WTC11 (cell line): ENCODE measurements at regions not wholly inside any gene's neighbourhood (a gene's known extent, or its start where the extent isn't known, plus 50 kb on each side); places are given as distances from the start of the nearest gene placed in this dataset.

Experiments
- CREB1 ChIP-seq: sonication (generic); formaldehyde crosslinking; IDR thresholded peaks from 2 replicates; pipeline ENCODE4 v1.8.0; 2023; ENCODE audit warnings: mild to moderate bottlenecking, missing genetic modification reagents
- GABPB1 ChIP-seq: sonication (generic); formaldehyde crosslinking; IDR thresholded peaks from 2 replicates; pipeline ENCODE4 v1.8.1; 2023; ENCODE audit warnings: mild to moderate bottlenecking, missing genetic modification reagents
- NFE2L1 ChIP-seq: sonication (generic); formaldehyde crosslinking; IDR thresholded peaks from 2 replicates; pipeline ENCODE4 v1.8.1; 2023; ENCODE audit warnings: missing genetic modification reagents
- TP53 ChIP-seq: sonication (generic); formaldehyde crosslinking; IDR thresholded peaks from 2 replicates; pipeline ENCODE4 v1.8.1; 2023; ENCODE audit warnings: mild to moderate bottlenecking, missing genetic modification reagents
- ZNF232 ChIP-seq: sonication (generic); formaldehyde crosslinking; IDR thresholded peaks from 2 replicates; pipeline ENCODE4 v1.8.0; 2022; ENCODE audit warnings: mild to moderate bottlenecking, missing genetic modification reagents
- TF ChIP-seq, protein P1 (sequence below): fragments of 200-600 bp; IDR thresholded peaks from 2 replicates; pipeline ENCODE4 v1.8.0; 2022; ENCODE audit warnings: antibody characterized with exemption
- TF ChIP-seq, protein P2 (sequence below): sonication (generic); formaldehyde crosslinking; IDR thresholded peaks from 2 replicates; pipeline ENCODE4 v1.8.0; 2022; ENCODE audit warnings: mild to moderate bottlenecking, missing genetic modification reagents

DNA sequence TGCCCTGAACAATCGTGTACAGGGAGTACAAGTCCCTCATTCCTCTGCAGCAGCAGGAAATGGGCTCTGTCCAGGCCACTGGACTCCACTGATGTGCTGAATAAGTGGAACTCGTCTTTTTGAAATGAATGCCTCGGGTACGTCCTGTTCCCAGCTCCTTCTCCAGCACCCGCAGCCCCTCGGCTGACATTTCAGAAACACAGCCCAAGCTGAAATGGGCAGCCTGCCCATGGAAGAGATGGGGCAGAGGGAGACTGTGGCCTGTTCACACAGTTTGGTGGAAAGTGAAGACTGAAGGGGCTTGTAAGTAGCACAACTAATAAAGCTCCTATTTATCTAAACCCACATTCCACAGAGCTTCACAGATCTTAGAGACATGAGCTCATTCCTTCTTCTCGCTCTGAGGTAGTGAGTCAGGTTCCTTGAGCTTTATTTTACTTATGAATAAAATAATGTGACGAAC lies 498.6 kb downstream of the TXNL1 start:
- no peak for TF ChIP-seq CREB1 (CRISPR knock-in tag)
- TF ChIP-seq, protein P1, sequence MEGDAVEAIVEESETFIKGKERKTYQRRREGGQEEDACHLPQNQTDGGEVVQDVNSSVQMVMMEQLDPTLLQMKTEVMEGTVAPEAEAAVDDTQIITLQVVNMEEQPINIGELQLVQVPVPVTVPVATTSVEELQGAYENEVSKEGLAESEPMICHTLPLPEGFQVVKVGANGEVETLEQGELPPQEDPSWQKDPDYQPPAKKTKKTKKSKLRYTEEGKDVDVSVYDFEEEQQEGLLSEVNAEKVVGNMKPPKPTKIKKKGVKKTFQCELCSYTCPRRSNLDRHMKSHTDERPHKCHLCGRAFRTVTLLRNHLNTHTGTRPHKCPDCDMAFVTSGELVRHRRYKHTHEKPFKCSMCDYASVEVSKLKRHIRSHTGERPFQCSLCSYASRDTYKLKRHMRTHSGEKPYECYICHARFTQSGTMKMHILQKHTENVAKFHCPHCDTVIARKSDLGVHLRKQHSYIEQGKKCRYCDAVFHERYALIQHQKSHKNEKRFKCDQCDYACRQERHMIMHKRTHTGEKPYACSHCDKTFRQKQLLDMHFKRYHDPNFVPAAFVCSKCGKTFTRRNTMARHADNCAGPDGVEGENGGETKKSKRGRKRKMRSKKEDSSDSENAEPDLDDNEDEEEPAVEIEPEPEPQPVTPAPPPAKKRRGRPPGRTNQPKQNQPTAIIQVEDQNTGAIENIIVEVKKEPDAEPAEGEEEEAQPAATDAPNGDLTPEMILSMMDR, result no peak
- TF ChIP-seq ZNF232 (CRISPR knock-in tag), result no peak
- TF ChIP-seq TP53 (CRISPR knock-in tag), result no peak
- no peak for TF ChIP-seq GABPB1
- TF ChIP-seq NFE2L1 (CRISPR knock-in tag), result no peak
- TF ChIP-seq, protein P2, sequence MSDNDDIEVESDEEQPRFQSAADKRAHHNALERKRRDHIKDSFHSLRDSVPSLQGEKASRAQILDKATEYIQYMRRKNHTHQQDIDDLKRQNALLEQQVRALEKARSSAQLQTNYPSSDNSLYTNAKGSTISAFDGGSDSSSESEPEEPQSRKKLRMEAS (CRISPR knock-in tag), result no peak
